K562 (cell line): ENCODE measurements at regions not wholly inside any gene's neighbourhood (a gene's known extent, or its start where the extent isn't known, plus 50 kb on each side); places are given as distances from the start of the nearest gene placed in this dataset.

ENCODE experiments used
- ATAC-seq: fragments of 200-7000 bp; cut with Tn5 transposase; 3 replicates; pipeline ENCODE4 v1.9.1; 2020; ENCODE audit warnings: moderate library complexity
- BruUV-seq: library from RNA; stranded (reverse); fragments of 400-500 nt; replicated peaks from 2 replicates; lab custom pipeline; 2021; lab: Mats Ljungman, UMichigan
- CTCF ChIA-PET: fragments of 300-600 bp; formaldehyde crosslinking; extraction: SDS; loops from one replicate; lab custom pipeline; 2021; ENCODE audit warnings: low intra/inter-chr PET ratio; lab: Yijun Ruan, JAX
- POLR2A ChIA-PET: fragments of 300-600, 350-650 bp; sonication (Branson Sonifier 250); formaldehyde crosslinking; extraction: SDS; loops from one replicate; lab custom pipeline; 2021; ENCODE audit warnings: antibody characterized with exemption, inconsistent platforms; lab: Yijun Ruan, JAX
- DNase-seq, 4 experiments: peaks; one replicate each; pipeline versions ENCODE4 v3.0.0 to v3.0.0-alpha.2; 2011 to 2018; ENCODE audit warnings: low spot score in 3 of 4, mixed read lengths in 3 of 4; ENCODE audit errors: extremely low read depth in 1 of 4
- FAIRE-seq: peaks from 2 replicates; lab custom pipeline; 2011; peaks lifted over from hg19 to GRCh38; lab: Jason Lieb, UNC
- H2AFZ ChIP-seq: 2 replicates; pipeline ENCODE4 v1.6.0; 2011; ENCODE audit warnings: low read depth, low read length, control low read depth, inconsistent platforms
- H3K27ac ChIP-seq: fragments of 200-600 bp; 3 replicates; pipeline ENCODE4 v1.8.0; 2011; ENCODE audit warnings: low read depth, mild to moderate bottlenecking, control low read depth, inconsistent platforms, low read length, moderate library complexity, mixed read lengths; ENCODE audit errors: extremely low read depth
- H3K27me3 ChIP-seq, 2 experiments: fragments of 300-600 bp in 1 of 2; 2 replicates in 1 of 2; 3 replicates in 1 of 2; pipeline versions ENCODE4 v1.6.0 to v1.8.0; 2011; ENCODE audit warnings: inconsistent platforms in 2 of 2, low read length in 2 of 2, mild to moderate bottlenecking in 1 of 2, mixed read lengths in 1 of 2, moderate library complexity in 1 of 2; ENCODE audit not compliant: control insufficient read depth in 2 of 2, insufficient read depth in 2 of 2
- H3K36me3 ChIP-seq: fragments of 300-600 bp; 3 replicates; pipeline ENCODE4 v1.8.0; 2011; ENCODE audit warnings: mild to moderate bottlenecking, low read length, inconsistent platforms; ENCODE audit not compliant: control insufficient read depth, insufficient read depth
- H3K4me1 ChIP-seq, 2 experiments: fragments of 200-600 bp in 1 of 2; replicated peaks in 1 of 2; 2 replicates in 1 of 2; 3 replicates in 1 of 2; pipeline versions ENCODE4 v1.5.1 to v1.8.0; 2011; ENCODE audit warnings: inconsistent platforms in 2 of 2, low read length in 2 of 2, mild to moderate bottlenecking in 1 of 2, mixed read lengths in 1 of 2, moderate library complexity in 1 of 2; ENCODE audit not compliant: control insufficient read depth in 2 of 2, insufficient read depth in 2 of 2
- H3K4me2 ChIP-seq: 2 replicates; pipeline ENCODE4 v1.6.1; 2011; ENCODE audit warnings: low read length, control low read depth, inconsistent platforms, mixed read lengths; ENCODE audit not compliant: insufficient read depth
- H3K4me3 ChIP-seq: fragments of 200-600 bp; sonication (generic), shearing (Covaris generic); 2 replicates; pipeline ENCODE4 v1.5.1; 2016; ENCODE audit warnings: control low read depth, inconsistent platforms
- H3K79me2 ChIP-seq: fragments of 200-600 bp; 3 replicates; pipeline ENCODE4 v1.8.0; 2011; ENCODE audit warnings: low read length, inconsistent platforms; ENCODE audit not compliant: control insufficient read depth, insufficient read depth
- H3K9ac ChIP-seq, 2 experiments: 2 replicates each; pipeline versions ENCODE4 v1.6.0 to v1.6.1; 2011; ENCODE audit warnings: low read depth in 2 of 2, low read length in 2 of 2, control low read depth in 1 of 2, inconsistent platforms in 1 of 2, mild to moderate bottlenecking in 1 of 2, mixed read lengths in 1 of 2; ENCODE audit not compliant: insufficient read depth in 1 of 2
- H3K9me1 ChIP-seq: one replicate; pipeline ENCODE4 v1.6.0; 2011; ENCODE audit warnings: inconsistent platforms, mild to moderate bottlenecking, low read length, moderate library complexity; ENCODE audit not compliant: control insufficient read depth, insufficient read depth
- H3K9me3 ChIP-seq: replicated peaks from 2 replicates; pipeline ENCODE4 v1.5.1; 2011; ENCODE audit warnings: low read depth, low read length, inconsistent platforms; ENCODE audit not compliant: control insufficient read depth, insufficient read depth
- H4K20me1 ChIP-seq: replicated peaks from 2 replicates; pipeline ENCODE4 v1.6.1; 2011; ENCODE audit warnings: low read length, inconsistent platforms, mixed read lengths; ENCODE audit not compliant: control insufficient read depth, insufficient read depth
- CCNT2 ChIP-seq: IDR thresholded peaks from 2 replicates; pipeline ENCODE4 v1.6.1; 2011; ENCODE audit warnings: borderline replicate concordance, low read depth, mild to moderate bottlenecking, moderate library complexity, mixed read lengths, low read length; ENCODE audit not compliant: insufficient read length; ENCODE audit errors: extremely low read depth
- CHD1 ChIP-seq: fragments of 200-600 bp; sonication (generic); IDR thresholded peaks from one replicate; pipeline ENCODE4 v1.6.1; 2012; ENCODE audit warnings: mild to moderate bottlenecking, moderate library complexity, low read length, inconsistent platforms
- ETS2 ChIP-seq: IDR thresholded peaks from 2 replicates; pipeline ENCODE4 v1.6.1; 2016; ENCODE audit warnings: borderline replicate concordance, missing genetic modification characterization, mild to moderate bottlenecking, moderate library complexity, missing compliant biosample characterization; ENCODE audit not compliant: poor library complexity, severe bottlenecking
- HDAC2 ChIP-seq: fragments of 450-650 bp; IDR thresholded peaks from 2 replicates; pipeline ENCODE4 v1.6.1; 2016; ENCODE audit warnings: mild to moderate bottlenecking
- KAT2B ChIP-seq: IDR thresholded peaks from one replicate; pipeline ENCODE4 v1.6.1; 2012; ENCODE audit warnings: low read depth, mild to moderate bottlenecking, control low read depth, inconsistent platforms, low read length, moderate library complexity
- KDM2B ChIP-seq: fragments of 250-450 bp; sonication (Bioruptor Pico); IDR thresholded peaks from 2 replicates; pipeline ENCODE4 v1.8.0; 2021; ENCODE audit warnings: mild to moderate bottlenecking, moderate library complexity
- NCOA2 ChIP-seq, 2 experiments: fragments of 450-650 bp; IDR thresholded peaks; 2 replicates each; pipeline ENCODE4 v1.6.1; 2018; ENCODE audit warnings: mild to moderate bottlenecking in 2 of 2, moderate library complexity in 1 of 2; ENCODE audit not compliant: partially characterized antibody in 2 of 2
- NEUROD1 ChIP-seq: fragments of 150-350 bp; IDR thresholded peaks from 2 replicates; pipeline ENCODE4 v1.6.1; 2014; ENCODE audit warnings: borderline replicate concordance, low read length, low read depth; ENCODE audit not compliant: partially characterized antibody
- NFXL1 ChIP-seq: fragments of 450-650 bp; formaldehyde crosslinking; IDR thresholded peaks from 2 replicates; pipeline ENCODE4 v1.4.0; 2021; ENCODE audit warnings: mild to moderate bottlenecking
- POLR2A ChIP-seq: fragments of 450-650 bp; conservative IDR thresholded peaks from 2 replicates; pipeline ENCODE4 v1.6.1; 2016
- POLR2B ChIP-seq: fragments of 450-650 bp; IDR thresholded peaks from 2 replicates; pipeline ENCODE4 v1.6.1; 2018; ENCODE audit warnings: low read depth; ENCODE audit not compliant: partially characterized antibody
- PRPF4 ChIP-seq: fragments of 200-400 bp; formaldehyde crosslinking; IDR thresholded peaks from one replicate; pipeline ENCODE4 v1.6.1; 2017; ENCODE audit warnings: low read length, low read depth, mild to moderate bottlenecking; ENCODE audit not compliant: insufficient read depth, poor library complexity, severe bottlenecking
- SRSF3 ChIP-seq: fragments of 200-400 bp; formaldehyde crosslinking; IDR thresholded peaks from 2 replicates; pipeline ENCODE4 v1.6.1; 2016; ENCODE audit warnings: mild to moderate bottlenecking, low read length, moderate library complexity; ENCODE audit not compliant: insufficient read depth
- TCF7 ChIP-seq: sonication (generic); IDR thresholded peaks from 2 replicates; pipeline ENCODE4 v1.6.1; 2016; ENCODE audit warnings: antibody characterized with exemption, borderline replicate concordance
- TCF7L2 ChIP-seq: fragments of 150-350 bp; IDR thresholded peaks from 2 replicates; pipeline ENCODE4 v1.6.1; 2016; ENCODE audit warnings: low read depth, mild to moderate bottlenecking, low read length, moderate library complexity
- ZNF143 ChIP-seq: sonication (generic); formaldehyde crosslinking; IDR thresholded peaks from 2 replicates; pipeline ENCODE4 v1.9.0; 2022; ENCODE audit warnings: mild to moderate bottlenecking, missing genetic modification reagents
- ZNF146 ChIP-seq: IDR thresholded peaks from one replicate; pipeline ENCODE4 v1.6.1; 2018; ENCODE audit warnings: missing compliant biosample characterization; ENCODE audit not compliant: unreplicated experiment
- ZZZ3 ChIP-seq: fragments of 450-650 bp; IDR thresholded peaks from 2 replicates; pipeline ENCODE4 v1.6.1; 2016; ENCODE audit warnings: antibody characterized with exemption, mild to moderate bottlenecking, moderate library complexity
- WGBS: fragments of 100-300 bp; shearing (Covaris generic); methylation state at CpG from one replicate; pipeline ENCODE4 v1.1.6; 2016; ENCODE audit warnings: low coverage, mixed read lengths; ENCODE audit not compliant: insufficient coverage; ENCODE audit errors: missing lambda C conversion rate; 5-methylcytosine and 5-hydroxymethylcytosine counted together
- in situ Hi-C: fragments of 300-500 bp; cut with MboI; formaldehyde crosslinking; loops from 4 replicates; pipeline ENCODE4 v1.15.0; 2018; ENCODE audit warnings: inconsistent platforms, mixed read lengths
- intact Hi-C: fragments of 100-400 bp; cut with micrococcal nuclease; formaldehyde crosslinking; loops from 2 replicates; pipeline ENCODE4 v1.14.2; 2022
- TF ChIP-seq, protein P1 (sequence below): fragments of 250-450 bp; sonication (Bioruptor Pico); IDR thresholded peaks from 2 replicates; pipeline ENCODE4 v1.4.0; 2020; ENCODE audit warnings: mild to moderate bottlenecking, moderate library complexity
- TF ChIP-seq, protein P2 (sequence below): fragments of 450-650 bp; IDR thresholded peaks from 2 replicates; pipeline ENCODE4 v1.6.1; 2017; ENCODE audit warnings: mild to moderate bottlenecking, moderate library complexity
- TF ChIP-seq, protein P3 (sequence below): fragments of 250-450 bp; sonication (Bioruptor Pico); IDR thresholded peaks from 2 replicates; pipeline ENCODE4 v1.5.0; 2020; ENCODE audit warnings: mild to moderate bottlenecking

DNA sequence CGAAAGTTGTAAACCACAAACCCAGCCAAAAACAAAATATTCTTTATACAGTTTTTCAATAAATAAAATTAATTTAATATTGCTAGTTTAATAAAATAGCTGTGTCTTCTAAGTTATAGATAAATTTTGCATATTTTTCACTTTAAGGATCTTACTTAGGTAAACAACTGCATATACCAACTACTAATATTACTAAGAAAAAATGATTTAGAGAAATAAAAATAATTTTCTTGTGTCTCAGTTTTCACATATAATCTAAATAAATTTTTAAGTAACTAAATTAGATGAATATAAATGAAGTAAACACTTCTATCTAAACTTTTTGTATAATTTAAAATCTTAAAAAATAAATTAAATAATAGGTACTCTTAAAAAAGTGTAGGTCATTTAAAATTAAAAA lies 67.1 kb upstream of the TOP3B start:
- intact Hi-C loops = loop anchor here (5.0 kb wide), 1 partner anchor 62 kb away; no protein-coding TSS in a partner anchor
- no peaks in the 10 kb centered on the region for H3K79me2 ChIP-seq
- H3K9me3 ChIP-seq = no peaks in the 10 kb centered on the region
- H3K4me2 ChIP-seq = no peak overlapping the region
- no peak overlapping the region for H3K4me3 ChIP-seq
- BruUV-seq = no TSS peak
- no peak overlapping the region for H2AFZ ChIP-seq
- H4K20me1 ChIP-seq = peaks cover 4% of the 10 kb centered on the region; the same call in 1 of the 2 replicates
- no peak overlapping the region for H3K9ac ChIP-seq
- H3K36me3 ChIP-seq = no peaks in the 10 kb centered on the region
- no peak overlapping the region for H3K27ac ChIP-seq
- H3K27me3 ChIP-seq = peaks cover 12 to 21% of the 10 kb centered on the region in 2 experiments
- no peaks in the 10 kb centered on the region for H3K9me1 ChIP-seq
- in situ Hi-C loops = no loop called here
- WGBS = 1% methylated on average over 1 of the region's 1 CpG
- no peak for DNase-seq
- no peaks in the 10 kb centered on the region; a peak in 1 of 5 replicates for H3K4me1 ChIP-seq
- POLR2A ChIA-PET = interaction anchor here (0.7 to 1.8 kb wide), 10 partner anchors 8 to 65 kb away, joined by 3 to 9 read pairs (median 4); no protein-coding TSS in a partner anchor
- no peak for ATAC-seq
- CTCF ChIA-PET = no interaction called here
- FAIRE-seq = no peak
- TF ChIP-seq CHD1 (no peak), CCNT2 (peak; percentile 19), KDM2B (CRISPR knock-in tag) (no peak), POLR2A (no peak), NCOA2 (IDR thresholded peaks at IDR 0.05; ENCODE audit: partially characterized antibody in 2 of 2) (peak; percentile 37 to 57), POLR2B (no peak), ZZZ3 (peak; percentile 68; the same call in 1 of the 2 replicates), PRPF4 (no peak), ZNF143 (CRISPR knock-in tag) (no peak), ZNF146 (CRISPR knock-in tag) (no peak), NEUROD1 (no peak), KAT2B (no peak), SRSF3 (no peak), ETS2 (tag) (no peak), NFXL1 (no peak), TCF7L2 (no peak), TCF7 (no peak), HDAC2 (no peak)
- TF ChIP-seq, protein P1, sequence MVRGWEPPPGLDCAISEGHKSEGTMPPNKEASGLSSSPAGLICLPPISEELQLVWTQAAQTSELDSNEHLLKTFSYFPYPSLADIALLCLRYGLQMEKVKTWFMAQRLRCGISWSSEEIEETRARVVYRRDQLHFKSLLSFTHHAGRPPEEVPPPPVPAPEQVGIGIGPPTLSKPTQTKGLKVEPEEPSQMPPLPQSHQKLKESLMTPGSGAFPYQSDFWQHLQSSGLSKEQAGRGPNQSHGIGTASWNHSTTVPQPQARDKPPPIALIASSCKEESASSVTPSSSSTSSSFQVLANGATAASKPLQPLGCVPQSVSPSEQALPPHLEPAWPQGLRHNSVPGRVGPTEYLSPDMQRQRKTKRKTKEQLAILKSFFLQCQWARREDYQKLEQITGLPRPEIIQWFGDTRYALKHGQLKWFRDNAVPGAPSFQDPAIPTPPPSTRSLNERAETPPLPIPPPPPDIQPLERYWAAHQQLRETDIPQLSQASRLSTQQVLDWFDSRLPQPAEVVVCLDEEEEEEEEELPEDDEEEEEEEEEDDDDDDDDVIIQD (CRISPR knock-in tag) = no peak
- TF ChIP-seq, protein P2, sequence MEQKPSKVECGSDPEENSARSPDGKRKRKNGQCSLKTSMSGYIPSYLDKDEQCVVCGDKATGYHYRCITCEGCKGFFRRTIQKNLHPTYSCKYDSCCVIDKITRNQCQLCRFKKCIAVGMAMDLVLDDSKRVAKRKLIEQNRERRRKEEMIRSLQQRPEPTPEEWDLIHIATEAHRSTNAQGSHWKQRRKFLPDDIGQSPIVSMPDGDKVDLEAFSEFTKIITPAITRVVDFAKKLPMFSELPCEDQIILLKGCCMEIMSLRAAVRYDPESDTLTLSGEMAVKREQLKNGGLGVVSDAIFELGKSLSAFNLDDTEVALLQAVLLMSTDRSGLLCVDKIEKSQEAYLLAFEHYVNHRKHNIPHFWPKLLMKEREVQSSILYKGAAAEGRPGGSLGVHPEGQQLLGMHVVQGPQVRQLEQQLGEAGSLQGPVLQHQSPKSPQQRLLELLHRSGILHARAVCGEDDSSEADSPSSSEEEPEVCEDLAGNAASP = no peak; the same call in 1 of the 2 replicates
- TF ChIP-seq, protein P3, sequence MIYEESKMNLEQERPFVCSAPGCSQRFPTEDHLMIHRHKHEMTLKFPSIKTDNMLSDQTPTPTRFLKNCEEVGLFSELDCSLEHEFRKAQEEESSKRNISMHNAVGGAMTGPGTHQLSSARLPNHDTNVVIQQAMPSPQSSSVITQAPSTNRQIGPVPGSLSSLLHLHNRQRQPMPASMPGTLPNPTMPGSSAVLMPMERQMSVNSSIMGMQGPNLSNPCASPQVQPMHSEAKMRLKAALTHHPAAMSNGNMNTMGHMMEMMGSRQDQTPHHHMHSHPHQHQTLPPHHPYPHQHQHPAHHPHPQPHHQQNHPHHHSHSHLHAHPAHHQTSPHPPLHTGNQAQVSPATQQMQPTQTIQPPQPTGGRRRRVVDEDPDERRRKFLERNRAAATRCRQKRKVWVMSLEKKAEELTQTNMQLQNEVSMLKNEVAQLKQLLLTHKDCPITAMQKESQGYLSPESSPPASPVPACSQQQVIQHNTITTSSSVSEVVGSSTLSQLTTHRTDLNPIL (CRISPR knock-in tag) = no peak
